ENCODE measurements at regions not wholly inside any gene's neighbourhood (a gene's known extent, or its start where the extent isn't known, plus 50 kb on each side); places are given as distances from the start of the nearest gene placed in this dataset.

DNA sequence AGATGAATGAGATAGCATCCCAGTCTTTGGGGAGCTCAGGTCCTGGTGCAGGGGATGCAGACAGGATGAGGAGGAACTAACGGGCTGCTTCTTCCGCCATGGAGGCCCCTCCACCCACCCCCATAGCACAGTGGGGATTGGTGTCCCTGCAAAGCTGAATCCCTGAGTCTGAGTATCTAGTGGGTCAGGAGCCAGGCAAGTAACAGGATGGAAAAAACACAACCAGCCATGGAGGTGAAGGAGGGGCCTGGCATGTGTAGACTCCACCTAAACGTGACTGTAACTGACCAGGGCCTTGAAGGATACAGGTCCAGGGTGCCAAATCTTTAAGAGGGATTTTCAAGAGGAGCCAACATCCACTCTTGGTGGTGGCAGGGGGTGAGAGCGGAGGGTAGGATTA lies 327.8 kb upstream of the MSX2 start:
- no peaks in the 10 kb centered on the region for H3K36me3 Mint-ChIP-seq
- Histone ChIP-seq H3K4me2 (no peak overlapping the region), H3K9ac (no peak overlapping the region), H2AFZ (replicated peaks) (no peak overlapping the region), H3F3A (ENCODE audit: low read depth) (no peaks in the 10 kb centered on the region), H3K4me3 (no peak overlapping the region), H3K79me2 (ENCODE audit: low read depth) (no peaks in the 10 kb centered on the region), H3K4me1 (no peaks in the 10 kb centered on the region), H3K36me3 (no peaks in the 10 kb centered on the region), H3K27ac (no peak overlapping the region), H4K20me1 (ENCODE audit: low read depth) (no peaks in the 10 kb centered on the region), H3K27me3 (no peaks in the 10 kb centered on the region), H3K9me3 (ENCODE audit: low read depth) (no peaks in the 10 kb centered on the region)
- peaks cover 13% of the 10 kb centered on the region for H3K4me1 Mint-ChIP-seq
- TF ChIP-seq CTCF (IDR thresholded peaks at IDR 0.05) (no peak), EZH2phosphoT487 (IDR thresholded peaks at IDR 0.05) (no peak), EZH2 (IDR thresholded peaks at IDR 0.05) (no peak)
- peaks cover 3% of the 10 kb centered on the region for H3K27me3 Mint-ChIP-seq (ENCODE audit: insufficient read depth, low read depth)
- H3K9me3 Mint-ChIP-seq = no peaks in the 10 kb centered on the region
- DNase-seq (ENCODE audit: low spot score) = no peak
- no peak overlapping the region for H3K4me3 Mint-ChIP-seq
- H3K27ac Mint-ChIP-seq = no peak overlapping the region

GRCh38 chr5:174397206-174397605 lies 327.2 kb upstream of the MSX2 start:
- Histone ChIP-seq H3K4me2 (no peak overlapping the region), H3K9me3 (ENCODE audit: low read depth) (no peaks in the 10 kb centered on the region), H3K27ac (no peak overlapping the region), H3K27me3 (no peaks in the 10 kb centered on the region), H3K4me1 (no peaks in the 10 kb centered on the region), H4K20me1 (ENCODE audit: low read depth) (no peaks in the 10 kb centered on the region), H2AFZ (replicated peaks) (no peak overlapping the region), H3K4me3 (no peak overlapping the region), H3K9ac (no peak overlapping the region), H3F3A (ENCODE audit: low read depth) (no peaks in the 10 kb centered on the region), H3K36me3 (no peaks in the 10 kb centered on the region), H3K79me2 (ENCODE audit: low read depth) (no peaks in the 10 kb centered on the region)
- peaks cover 12% of the 10 kb centered on the region for H3K4me1 Mint-ChIP-seq
- H3K4me3 Mint-ChIP-seq = no peak overlapping the region
- TF ChIP-seq CTCF (IDR thresholded peaks at IDR 0.05) = no peak
- TF ChIP-seq EZH2 (IDR thresholded peaks at IDR 0.05) = no peak
- TF ChIP-seq EZH2phosphoT487 (IDR thresholded peaks at IDR 0.05) = no peak
- H3K27me3 Mint-ChIP-seq (ENCODE audit: insufficient read depth, low read depth) = peaks cover 3% of the 10 kb centered on the region
- DNase-seq (ENCODE audit: low spot score) = no peak
- no peaks in the 10 kb centered on the region for H3K36me3 Mint-ChIP-seq
- H3K27ac Mint-ChIP-seq = no peak overlapping the region
- H3K9me3 Mint-ChIP-seq = no peaks in the 10 kb centered on the region

- H3K79me2 ChIP-seq (ENCODE audit: low read depth) = no peaks in the 10 kb centered on the region
- H3K4me2 ChIP-seq = no peak overlapping the region
- H3K36me3 ChIP-seq = no peaks in the 10 kb centered on the region
- H3K4me3 ChIP-seq = no peak overlapping the region
- H3K4me1 ChIP-seq = no peaks in the 10 kb centered on the region
- no peaks in the 10 kb centered on the region for H3K36me3 Mint-ChIP-seq
- H3F3A ChIP-seq (ENCODE audit: low read depth) = no peaks in the 10 kb centered on the region
- no peak overlapping the region for H2AFZ ChIP-seq (replicated peaks)
- H3K9ac ChIP-seq = no peak overlapping the region
- no peak overlapping the region for H3K27ac ChIP-seq
- TF ChIP-seq CTCF (IDR thresholded peaks at IDR 0.05) (no peak), EZH2phosphoT487 (IDR thresholded peaks at IDR 0.05) (no peak), EZH2 (IDR thresholded peaks at IDR 0.05) (no peak)
- H3K27me3 ChIP-seq = no peaks in the 10 kb centered on the region
- peaks cover 3% of the 10 kb centered on the region for H3K27me3 Mint-ChIP-seq (ENCODE audit: insufficient read depth, low read depth)
- no peak for DNase-seq (ENCODE audit: low spot score)
- H3K27ac Mint-ChIP-seq = no peak overlapping the region
- H3K4me1 Mint-ChIP-seq = peaks cover 7% of the 10 kb centered on the region
- H3K9me3 Mint-ChIP-seq = no peaks in the 10 kb centered on the region
- H3K9me3 ChIP-seq (ENCODE audit: low read depth) = no peaks in the 10 kb centered on the region
- no peak overlapping the region for H3K4me3 Mint-ChIP-seq
- H4K20me1 ChIP-seq (ENCODE audit: low read depth) = no peaks in the 10 kb centered on the region
Measured at GRCh38 chr5:174398171-174398570, 326.2 kb upstream of the MSX2 start.

GRCh38 chr5:174399411-174399810 lies 325.0 kb upstream of the MSX2 start:
- H3K36me3 ChIP-seq = no peaks in the 10 kb centered on the region
- H3K9ac ChIP-seq = no peak overlapping the region
- no peaks in the 10 kb centered on the region for H3K9me3 ChIP-seq (ENCODE audit: low read depth)
- no peaks in the 10 kb centered on the region for H3K36me3 Mint-ChIP-seq
- H3K79me2 ChIP-seq (ENCODE audit: low read depth) = no peaks in the 10 kb centered on the region
- H3F3A ChIP-seq (ENCODE audit: low read depth) = no peaks in the 10 kb centered on the region
- H3K4me3 ChIP-seq = no peak overlapping the region
- H3K4me3 Mint-ChIP-seq = no peak overlapping the region
- no peaks in the 10 kb centered on the region for H3K27me3 ChIP-seq
- H3K27ac Mint-ChIP-seq = no peak overlapping the region
- no peak overlapping the region for H3K4me2 ChIP-seq
- H4K20me1 ChIP-seq (ENCODE audit: low read depth) = no peaks in the 10 kb centered on the region
- H3K4me1 ChIP-seq = no peaks in the 10 kb centered on the region
- no peak overlapping the region for H3K27ac ChIP-seq
- H3K27me3 Mint-ChIP-seq (ENCODE audit: insufficient read depth, low read depth) = no peaks in the 10 kb centered on the region
- H2AFZ ChIP-seq (replicated peaks) = no peak overlapping the region
- no peak for TF ChIP-seq EZH2phosphoT487 (IDR thresholded peaks at IDR 0.05)
- TF ChIP-seq EZH2 (IDR thresholded peaks at IDR 0.05) = no peak
- TF ChIP-seq CTCF (IDR thresholded peaks at IDR 0.05) = no peak
- peaks cover 7% of the 10 kb centered on the region for H3K4me1 Mint-ChIP-seq
- DNase-seq (ENCODE audit: low spot score) = no peak
- H3K9me3 Mint-ChIP-seq = no peaks in the 10 kb centered on the region

Data from neural progenitor cell (in vitro differentiated cells).